PC-9 (cell line): ENCODE measurements at regions not wholly inside any gene's neighbourhood (a gene's known extent, or its start where the extent isn't known, plus 50 kb on each side); places are given as distances from the start of the nearest gene placed in this dataset.

Experiments
- BruUV-seq: library from RNA; stranded (reverse); fragments of 400-500 nt; replicated peaks from 2 replicates; lab custom pipeline; 2021; lab: Mats Ljungman, UMichigan
- CTCF ChIA-PET: fragments of 300-600 bp; sonication (Branson Sonifier 250); formaldehyde crosslinking; loops from one replicate; lab custom pipeline; 2022; ENCODE audit warnings: antibody characterized with exemption; lab: Charles Lee
- POLR2A ChIA-PET: fragments of 300-600 bp; sonication (Branson Sonifier 250); formaldehyde crosslinking; loops from one replicate; lab custom pipeline; 2022; ENCODE audit warnings: antibody characterized with exemption; ENCODE audit not compliant: unreplicated experiment; lab: Charles Lee
- DNase-seq, 2 experiments: peaks; one replicate each; pipeline versions ENCODE4 v3.0.0 to v3.0.0-alpha.2; 2015 to 2022; ENCODE audit warnings: mixed read lengths in 1 of 2
- H2AFZ ChIP-seq: fragments of 200-600 bp; sonication (generic); 2 replicates; pipeline ENCODE4 v1.8.1; 2017; ENCODE audit warnings: antibody characterized with exemption
- H3F3A ChIP-seq: fragments of 200-600 bp; sonication (generic); 2 replicates; pipeline ENCODE4 v1.8.1; 2017; ENCODE audit warnings: antibody characterized with exemption, mild to moderate bottlenecking, low read depth; ENCODE audit not compliant: insufficient read depth
- H3K27ac ChIP-seq: fragments of 200-600 bp; sonication (generic); 2 replicates; pipeline ENCODE4 v1.6.1; 2016; ENCODE audit warnings: mixed run types
- H3K27me3 ChIP-seq: fragments of 200-600 bp; sonication (generic); 2 replicates; pipeline ENCODE4 v1.6.1; 2016; ENCODE audit warnings: low read depth, mixed run types; ENCODE audit not compliant: insufficient read depth
- H3K36me3 ChIP-seq: fragments of 200-600 bp; sonication (generic); 2 replicates; pipeline ENCODE4 v1.6.1; 2016; ENCODE audit warnings: low read depth, mixed run types
- H3K4me1 ChIP-seq: fragments of 200-600 bp; sonication (generic); replicated peaks from 2 replicates; pipeline ENCODE4 v1.6.1; 2016; ENCODE audit warnings: mixed run types; ENCODE audit not compliant: insufficient read depth
- H3K4me2 ChIP-seq: fragments of 200-600 bp; sonication (generic); 2 replicates; pipeline ENCODE4 v1.6.1; 2017; ENCODE audit warnings: mixed run types
- H3K4me3 ChIP-seq: fragments of 200-600 bp; sonication (generic); 2 replicates; pipeline ENCODE4 v1.6.1; 2016; ENCODE audit warnings: mixed run types
- H3K79me2 ChIP-seq: fragments of 200-600 bp; sonication (generic); 2 replicates; pipeline ENCODE4 v1.6.1; 2017; ENCODE audit warnings: low read depth, mixed run types
- H3K9me2 ChIP-seq: fragments of 200-600 bp; sonication (generic); 2 replicates; pipeline ENCODE4 v1.8.1; 2017; ENCODE audit warnings: mild to moderate bottlenecking; ENCODE audit not compliant: insufficient read depth
- H3K9me3 ChIP-seq: fragments of 200-600 bp; sonication (generic); 2 replicates; pipeline ENCODE4 v1.8.1; 2016; ENCODE audit warnings: low read depth; ENCODE audit not compliant: insufficient read depth
- H4K20me1 ChIP-seq: fragments of 200-600 bp; sonication (generic); 2 replicates; pipeline ENCODE4 v1.8.1; 2017; ENCODE audit not compliant: insufficient read depth
- CTCF ChIP-seq: fragments of 200-600 bp; sonication (generic); conservative IDR thresholded peaks from 2 replicates; pipeline ENCODE4 v1.6.1; 2017; ENCODE audit warnings: mixed run types, antibody characterized with exemption, mild to moderate bottlenecking, moderate library complexity
- EZH2 ChIP-seq: fragments of 200-600 bp; sonication (generic); IDR thresholded peaks from 2 replicates; pipeline ENCODE4 v1.8.0; 2017; ENCODE audit warnings: antibody characterized with exemption, low read depth
- intact Hi-C: fragments of 100-400 bp; cut with micrococcal nuclease; formaldehyde crosslinking; loops from one replicate; pipeline ENCODE4 v1.10.0; 2022; ENCODE audit not compliant: unreplicated experiment

- intact Hi-C loops: no loop called here
- no peak for DNase-seq
- POLR2A ChIA-PET: no interaction called here
- H3K9me3 ChIP-seq: no peaks in the 10 kb centered on the region
- H3K4me2 ChIP-seq: no peak overlapping the region
- CTCF ChIA-PET: no interaction called here
- H3K4me3 ChIP-seq: no peak overlapping the region
- peaks cover 74% of the 10 kb centered on the region for H3K27me3 ChIP-seq
- no peaks in the 10 kb centered on the region for H3K79me2 ChIP-seq
- H3K27ac ChIP-seq: no peak overlapping the region
- H3K4me1 ChIP-seq: no peaks in the 10 kb centered on the region
- TF ChIP-seq CTCF (no peak), EZH2 (no peak)
- H3K36me3 ChIP-seq: no peaks in the 10 kb centered on the region
- H3K9me2 ChIP-seq: no peaks in the 10 kb centered on the region
- no TSS peak for BruUV-seq
- H2AFZ ChIP-seq: no peak overlapping the region
- no peaks in the 10 kb centered on the region for H4K20me1 ChIP-seq
- no peaks in the 10 kb centered on the region for H3F3A ChIP-seq
Observed at GRCh38 chr20:60298647-60299046, 340.4 kb downstream of the CDH26 start.

GRCh38 chr20:60299951-60300350 is 341.7 kb downstream of the CDH26 start:
- Histone ChIP-seq H3K9me2 (no peaks in the 10 kb centered on the region), H3K27ac (no peak overlapping the region), H3K36me3 (no peaks in the 10 kb centered on the region), H3K4me3 (no peak overlapping the region), H3K9me3 (no peaks in the 10 kb centered on the region), H3K4me2 (no peak overlapping the region), H3K4me1 (no peaks in the 10 kb centered on the region), H3K27me3 (peaks cover 86% of the 10 kb centered on the region), H4K20me1 (no peaks in the 10 kb centered on the region), H3F3A (no peaks in the 10 kb centered on the region), H3K79me2 (no peaks in the 10 kb centered on the region), H2AFZ (no peak overlapping the region)
- intact Hi-C loops: loop anchor here (5.0 kb wide), 1 partner anchor 668 kb away; no protein-coding TSS in a partner anchor
- DNase-seq: no peak
- ChIA-PET CTCF (no interaction called here), POLR2A (no interaction called here)
- BruUV-seq: no TSS peak
- TF ChIP-seq CTCF (no peak), EZH2 (no peak)

- Histone ChIP-seq H3K9me3 (no peaks in the 10 kb centered on the region), H4K20me1 (no peaks in the 10 kb centered on the region), H3F3A (no peaks in the 10 kb centered on the region), H2AFZ (no peak overlapping the region), H3K27me3 (peaks cover 86% of the 10 kb centered on the region), H3K4me2 (no peak overlapping the region), H3K27ac (no peak overlapping the region), H3K4me3 (no peak overlapping the region), H3K79me2 (no peaks in the 10 kb centered on the region), H3K4me1 (no peaks in the 10 kb centered on the region), H3K36me3 (no peaks in the 10 kb centered on the region), H3K9me2 (no peaks in the 10 kb centered on the region)
- DNase-seq: no peak
- no TSS peak for BruUV-seq
- CTCF ChIA-PET: no interaction called here
- intact Hi-C loops: loop anchor here (5.0 kb wide), 1 partner anchor 668 kb away; no protein-coding TSS in a partner anchor
- TF ChIP-seq CTCF (no peak), EZH2 (no peak)
- POLR2A ChIA-PET: no interaction called here
Observed at GRCh38 chr20:60300374-60300773, 342.2 kb downstream of the CDH26 start.
